Transverse colon (tissue), 4 donors: ENCODE measurements at regions not wholly inside any gene's neighbourhood (a gene's known extent, or its start where the extent isn't known, plus 50 kb on each side); places are given as distances from the start of the nearest gene placed in this dataset.

Source experiments
- EP300 ChIP-seq: sonication (generic); formaldehyde crosslinking; IDR thresholded peaks from one replicate; pipeline ENCODE4 v1.6.1; 2017; ENCODE audit warnings: antibody characterized with exemption, low read depth
- POLR2A ChIP-seq: fragments of 450-650 bp; IDR thresholded peaks from one replicate; pipeline ENCODE4 v1.6.1; 2016; ENCODE audit warnings: antibody characterized with exemption, mild to moderate bottlenecking, moderate library complexity
- POLR2AphosphoS5 ChIP-seq, 3 donors: sonication (generic); formaldehyde crosslinking; IDR thresholded peaks; one replicate each; pipeline ENCODE4 v1.6.1; 2016; ENCODE audit warnings: antibody characterized with exemption in 3 of 3
- TF ChIP-seq, protein P1 (sequence below), 5 experiments: fragments of 200-600 bp in 3 of 5; fragments of 450-650 bp in 2 of 5; sonication (generic) in 3 of 5; IDR thresholded peaks; 1 replicate in 2 of 5; 2 replicates in 3 of 5; pipeline ENCODE4 v1.5.1; 2016 to 2017; ENCODE audit warnings: antibody characterized with exemption in 5 of 5, inconsistent platforms in 3 of 5, mild to moderate bottlenecking in 2 of 5, moderate library complexity in 1 of 5

DNA sequence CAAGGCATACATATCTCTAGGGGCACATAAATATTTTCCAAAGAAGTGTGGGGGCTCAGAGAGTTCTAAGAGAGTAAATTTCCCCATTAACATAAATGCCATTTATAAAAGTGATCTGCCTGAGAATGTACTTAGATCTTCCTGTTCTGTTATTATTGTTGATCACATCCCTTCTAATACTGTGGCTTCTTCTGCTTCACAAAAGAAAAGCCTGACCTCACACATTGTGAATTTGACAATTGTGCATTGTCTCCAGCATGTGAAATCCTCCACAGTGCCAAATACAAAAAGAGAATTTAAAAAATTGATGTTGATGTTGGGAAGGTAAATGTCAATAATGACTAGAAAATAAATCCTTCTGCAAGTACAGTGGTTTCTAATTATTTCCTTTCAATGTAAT lies 330.5 kb upstream of the LRIG3 start:
- TF ChIP-seq EP300 (no peak), POLR2AphosphoS5 (IDR thresholded peaks at IDR 0.05) (no peak), POLR2A (no peak)
- TF ChIP-seq, protein P1, sequence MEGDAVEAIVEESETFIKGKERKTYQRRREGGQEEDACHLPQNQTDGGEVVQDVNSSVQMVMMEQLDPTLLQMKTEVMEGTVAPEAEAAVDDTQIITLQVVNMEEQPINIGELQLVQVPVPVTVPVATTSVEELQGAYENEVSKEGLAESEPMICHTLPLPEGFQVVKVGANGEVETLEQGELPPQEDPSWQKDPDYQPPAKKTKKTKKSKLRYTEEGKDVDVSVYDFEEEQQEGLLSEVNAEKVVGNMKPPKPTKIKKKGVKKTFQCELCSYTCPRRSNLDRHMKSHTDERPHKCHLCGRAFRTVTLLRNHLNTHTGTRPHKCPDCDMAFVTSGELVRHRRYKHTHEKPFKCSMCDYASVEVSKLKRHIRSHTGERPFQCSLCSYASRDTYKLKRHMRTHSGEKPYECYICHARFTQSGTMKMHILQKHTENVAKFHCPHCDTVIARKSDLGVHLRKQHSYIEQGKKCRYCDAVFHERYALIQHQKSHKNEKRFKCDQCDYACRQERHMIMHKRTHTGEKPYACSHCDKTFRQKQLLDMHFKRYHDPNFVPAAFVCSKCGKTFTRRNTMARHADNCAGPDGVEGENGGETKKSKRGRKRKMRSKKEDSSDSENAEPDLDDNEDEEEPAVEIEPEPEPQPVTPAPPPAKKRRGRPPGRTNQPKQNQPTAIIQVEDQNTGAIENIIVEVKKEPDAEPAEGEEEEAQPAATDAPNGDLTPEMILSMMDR (IDR thresholded peaks at IDR 0.05), result no peak
